22Rv1 (cell line): ENCODE measurements at regions not wholly inside any gene's neighbourhood (a gene's known extent, or its start where the extent isn't known, plus 50 kb on each side); places are given as distances from the start of the nearest gene placed in this dataset.

Experiments used
- ZFX ChIP-seq: fragments of 450-650 bp; IDR thresholded peaks from 2 replicates; pipeline ENCODE4 v1.6.1; 2017; ENCODE audit warnings: antibody characterized with exemption, borderline replicate concordance
- TF ChIP-seq, protein P1 (sequence below): fragments of 450-650 bp; IDR thresholded peaks from 2 replicates; pipeline ENCODE4 v1.5.1; 2017; ENCODE audit warnings: mild to moderate bottlenecking

- TF ChIP-seq, protein P1, sequence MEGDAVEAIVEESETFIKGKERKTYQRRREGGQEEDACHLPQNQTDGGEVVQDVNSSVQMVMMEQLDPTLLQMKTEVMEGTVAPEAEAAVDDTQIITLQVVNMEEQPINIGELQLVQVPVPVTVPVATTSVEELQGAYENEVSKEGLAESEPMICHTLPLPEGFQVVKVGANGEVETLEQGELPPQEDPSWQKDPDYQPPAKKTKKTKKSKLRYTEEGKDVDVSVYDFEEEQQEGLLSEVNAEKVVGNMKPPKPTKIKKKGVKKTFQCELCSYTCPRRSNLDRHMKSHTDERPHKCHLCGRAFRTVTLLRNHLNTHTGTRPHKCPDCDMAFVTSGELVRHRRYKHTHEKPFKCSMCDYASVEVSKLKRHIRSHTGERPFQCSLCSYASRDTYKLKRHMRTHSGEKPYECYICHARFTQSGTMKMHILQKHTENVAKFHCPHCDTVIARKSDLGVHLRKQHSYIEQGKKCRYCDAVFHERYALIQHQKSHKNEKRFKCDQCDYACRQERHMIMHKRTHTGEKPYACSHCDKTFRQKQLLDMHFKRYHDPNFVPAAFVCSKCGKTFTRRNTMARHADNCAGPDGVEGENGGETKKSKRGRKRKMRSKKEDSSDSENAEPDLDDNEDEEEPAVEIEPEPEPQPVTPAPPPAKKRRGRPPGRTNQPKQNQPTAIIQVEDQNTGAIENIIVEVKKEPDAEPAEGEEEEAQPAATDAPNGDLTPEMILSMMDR = no peak
- no peak for TF ChIP-seq ZFX
These were observed 182.7 kb downstream of the ENC1 start for GRCh38 chr5:74457876-74458275.
